HUES48 (cell line): ENCODE measurements at regions not wholly inside any gene's neighbourhood (a gene's known extent, or its start where the extent isn't known, plus 50 kb on each side); places are given as distances from the start of the nearest gene placed in this dataset.

ENCODE experiments used
- H3K27ac ChIP-seq: one replicate; pipeline ENCODE4 v1.7.0; 2013; ENCODE audit warnings: low read depth, low read length, inconsistent platforms
- H3K27me3 ChIP-seq: 2 replicates; pipeline ENCODE4 v1.6.1; 2013; ENCODE audit warnings: mild to moderate bottlenecking, low read length; ENCODE audit not compliant: control insufficient read depth, insufficient read depth
- H3K36me3 ChIP-seq: 2 replicates; pipeline ENCODE4 v1.6.1; 2013; ENCODE audit warnings: low read length; ENCODE audit not compliant: control insufficient read depth, insufficient read depth
- H3K4me1 ChIP-seq: 2 replicates; pipeline ENCODE4 v1.6.1; 2013; ENCODE audit warnings: mild to moderate bottlenecking, low read length; ENCODE audit not compliant: control insufficient read depth, insufficient read depth
- H3K4me3 ChIP-seq: 2 replicates; pipeline ENCODE4 v1.5.1; 2013; ENCODE audit warnings: mild to moderate bottlenecking, low read depth, low read length
- H3K9ac ChIP-seq: 2 replicates; pipeline ENCODE4 v1.6.1; 2013; ENCODE audit warnings: mild to moderate bottlenecking, low read depth, low read length, moderate library complexity
- H3K9me3 ChIP-seq: 2 replicates; pipeline ENCODE4 v1.6.1; 2013; ENCODE audit warnings: low read length; ENCODE audit not compliant: control insufficient read depth, insufficient read depth

DNA sequence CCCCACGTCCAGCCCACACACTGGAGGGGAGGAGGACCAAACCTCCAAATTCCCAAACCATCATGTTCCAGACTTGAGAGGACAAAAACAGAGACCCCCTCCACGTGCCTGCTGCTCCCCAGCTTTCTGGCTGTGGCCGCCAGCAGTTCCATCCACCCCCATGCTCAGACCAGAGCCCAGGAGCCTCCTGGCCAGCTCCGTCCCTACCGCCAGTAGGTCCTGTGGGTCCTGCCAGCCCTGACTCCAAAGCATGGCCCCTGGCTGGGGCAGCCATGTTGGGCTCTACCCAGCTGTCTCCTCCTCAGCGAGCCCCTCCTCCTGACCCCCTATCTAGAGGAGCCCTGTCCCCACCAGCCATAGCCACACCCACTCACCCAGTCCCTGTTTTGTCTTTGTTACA, 227.3 kb upstream of the RTL1 start:
- Histone ChIP-seq H3K27ac (no peak overlapping the region), H3K27me3 (no peaks in the 10 kb centered on the region), H3K36me3 (no peaks in the 10 kb centered on the region), H3K9me3 (no peaks in the 10 kb centered on the region), H3K9ac (no peak overlapping the region), H3K4me3 (no peak overlapping the region), H3K4me1 (no peaks in the 10 kb centered on the region)

DNA sequence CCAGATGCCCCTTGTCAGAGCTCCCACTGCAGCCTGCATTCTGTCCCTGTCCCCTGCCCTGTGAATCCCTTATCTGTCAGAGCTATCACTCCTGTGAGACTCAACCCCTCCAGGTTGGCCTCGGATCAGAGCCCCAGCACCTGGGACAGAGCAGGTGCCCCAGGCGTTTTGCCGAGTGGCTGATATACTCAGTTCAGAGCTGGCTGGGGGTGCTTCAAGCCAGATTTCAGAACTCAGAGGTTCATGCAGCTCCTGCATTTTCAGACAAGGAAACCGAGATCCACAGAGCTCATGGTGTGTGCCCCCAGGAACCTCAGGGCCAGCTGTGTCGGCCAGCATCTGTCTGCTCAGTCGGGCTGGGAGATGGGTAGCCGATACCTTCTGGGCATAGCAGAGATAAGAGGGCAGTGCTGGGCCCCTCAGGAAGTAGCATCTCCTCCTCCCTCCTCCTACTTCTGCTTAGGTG, 228.0 kb upstream of the RTL1 start:
- Histone ChIP-seq H3K36me3 (no peaks in the 10 kb centered on the region), H3K9me3 (no peaks in the 10 kb centered on the region), H3K4me3 (no peak overlapping the region), H3K27ac (no peak overlapping the region), H3K27me3 (no peaks in the 10 kb centered on the region), H3K9ac (no peak overlapping the region), H3K4me1 (no peaks in the 10 kb centered on the region)

DNA sequence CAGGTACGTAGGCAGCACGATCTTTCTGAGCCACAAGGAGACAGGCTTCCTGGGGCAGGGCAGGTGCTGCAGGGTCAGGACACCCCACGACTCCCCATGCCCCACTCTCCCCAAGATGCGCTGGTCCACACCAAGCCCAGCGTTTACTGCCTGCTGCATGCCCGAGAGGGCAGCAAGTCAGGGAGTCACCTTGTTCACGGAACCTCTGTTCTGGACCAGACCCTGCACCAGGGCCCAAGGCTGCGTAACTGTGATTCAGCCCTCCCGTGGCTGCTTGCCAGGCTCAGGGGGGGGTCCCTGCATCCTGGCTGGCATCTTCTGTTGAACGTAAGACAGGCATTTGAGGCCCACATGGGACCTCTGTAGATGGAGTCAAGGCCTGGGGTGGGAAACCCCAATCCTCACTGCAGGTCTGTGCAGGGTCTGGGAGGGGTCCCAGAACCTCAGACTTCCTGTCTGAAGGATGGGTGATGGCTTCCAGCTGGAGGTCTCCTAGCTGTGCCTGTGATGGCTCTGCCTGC, 228.6 kb upstream of the RTL1 start:
- Histone ChIP-seq H3K4me1 (no peaks in the 10 kb centered on the region), H3K36me3 (no peaks in the 10 kb centered on the region), H3K27me3 (no peaks in the 10 kb centered on the region), H3K4me3 (no peak overlapping the region), H3K9ac (no peak overlapping the region), H3K9me3 (no peaks in the 10 kb centered on the region), H3K27ac (no peak overlapping the region)

DNA sequence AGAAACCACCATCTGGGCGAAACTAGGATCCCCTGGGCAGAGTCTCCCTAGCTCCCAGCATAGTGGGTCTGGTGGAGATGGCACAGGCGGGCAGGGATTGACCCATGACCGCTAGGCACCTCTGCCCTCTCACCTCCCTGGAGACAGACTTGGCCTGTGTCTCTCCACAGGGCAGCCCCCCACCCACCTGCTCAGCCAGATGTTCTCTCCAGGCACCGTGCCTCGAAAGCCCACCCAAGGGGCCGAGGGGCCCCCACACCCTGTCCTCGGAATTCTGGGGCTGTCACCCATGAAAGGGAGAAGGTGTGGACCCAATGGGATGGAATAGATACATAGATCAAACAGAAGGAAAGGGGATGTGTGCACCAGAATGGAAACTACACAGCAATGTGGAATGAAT, 229.1 kb upstream of the RTL1 start:
- H3K27ac ChIP-seq, result no peak overlapping the region
- no peak overlapping the region for H3K9ac ChIP-seq
- H3K4me3 ChIP-seq, result no peak overlapping the region

DNA sequence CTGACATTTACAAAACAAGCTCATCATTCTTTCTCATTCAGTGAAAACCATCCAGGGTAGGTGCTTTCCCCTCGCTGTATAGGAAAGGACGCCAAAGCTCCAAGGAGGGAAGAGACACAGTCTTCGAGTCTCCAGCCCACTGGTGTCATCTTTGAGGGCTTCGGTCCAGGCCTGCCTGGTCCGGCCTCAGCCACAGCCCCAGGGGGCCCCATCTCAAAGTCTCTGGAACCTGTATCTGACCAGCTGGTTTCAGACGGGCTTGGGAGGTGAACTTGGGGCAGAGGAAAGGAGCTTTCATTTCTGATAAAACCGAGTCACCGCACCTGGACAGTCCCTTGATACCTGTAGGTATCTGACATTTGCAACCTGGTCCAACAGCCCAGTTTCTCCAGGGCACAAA, 229.5 kb upstream of the RTL1 start:
- no peak overlapping the region for H3K9ac ChIP-seq
- no peaks in the 10 kb centered on the region for H3K9me3 ChIP-seq
- no peaks in the 10 kb centered on the region for H3K27me3 ChIP-seq
- H3K4me3 ChIP-seq, result no peak overlapping the region
- no peaks in the 10 kb centered on the region for H3K36me3 ChIP-seq
- no peaks in the 10 kb centered on the region for H3K4me1 ChIP-seq
- no peak overlapping the region for H3K27ac ChIP-seq

More for the DNA sequence above, 229.1 kb upstream of the RTL1 start:
- no peaks in the 10 kb centered on the region for H3K9me3 ChIP-seq
- H3K27me3 ChIP-seq, result no peaks in the 10 kb centered on the region
- H3K4me1 ChIP-seq, result no peaks in the 10 kb centered on the region
- H3K36me3 ChIP-seq, result no peaks in the 10 kb centered on the region

DNA sequence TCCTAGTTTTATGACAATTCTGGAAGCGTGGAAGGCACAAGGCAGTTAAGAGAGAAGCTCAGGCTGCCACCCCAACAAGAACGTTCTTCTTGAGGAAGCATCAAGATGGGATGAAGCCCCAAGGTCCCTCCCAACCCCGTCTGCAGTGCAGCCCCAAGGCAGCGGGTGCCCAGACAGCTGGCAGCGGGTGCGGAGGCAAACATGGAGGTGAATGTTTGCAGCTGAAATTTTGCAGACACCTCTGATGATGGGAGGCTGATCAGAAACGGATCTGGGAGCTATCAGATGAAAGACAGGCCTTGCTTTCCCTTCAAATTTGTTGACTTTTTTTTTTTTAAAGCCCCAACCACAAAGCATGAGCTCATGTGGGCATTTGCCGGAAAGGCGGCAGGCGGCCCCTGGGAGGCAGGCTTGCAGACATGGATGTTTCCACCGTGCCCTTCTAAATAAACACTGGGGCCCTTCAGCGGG, 230.7 kb upstream of the RTL1 start:
- Histone ChIP-seq H3K4me3 (no peak overlapping the region), H3K27ac (no peak overlapping the region), H3K36me3 (no peaks in the 10 kb centered on the region), H3K9ac (no peak overlapping the region), H3K9me3 (no peaks in the 10 kb centered on the region), H3K27me3 (no peaks in the 10 kb centered on the region), H3K4me1 (no peaks in the 10 kb centered on the region)

DNA sequence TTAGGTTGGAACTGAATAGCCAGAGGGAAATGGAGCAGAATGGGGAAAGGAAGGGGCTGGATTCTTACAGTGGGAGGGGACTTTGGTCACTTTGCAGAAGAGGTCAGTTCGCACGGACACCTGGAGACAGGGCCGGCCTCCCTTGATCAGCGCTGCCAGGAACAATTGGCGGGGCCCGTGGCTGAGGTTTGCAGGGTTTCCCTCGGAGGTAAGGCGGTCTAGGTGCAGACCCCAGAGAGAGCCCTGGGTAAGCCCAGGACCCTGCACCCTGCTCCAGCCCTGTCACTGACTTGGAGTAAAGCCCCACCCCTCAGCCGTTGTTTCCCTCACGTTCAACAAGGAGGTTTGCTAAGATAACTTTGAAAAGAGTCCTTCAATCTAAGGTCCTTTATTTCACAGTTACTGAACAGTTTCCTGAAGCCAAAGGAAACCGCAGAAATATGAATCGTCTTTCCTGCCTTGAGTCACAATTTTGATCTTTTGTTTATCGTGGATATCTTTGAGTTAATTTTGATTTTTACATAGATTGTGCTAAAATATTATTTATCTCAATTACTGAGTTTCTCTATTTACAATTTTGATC, 231.4 kb upstream of the RTL1 start:
- H3K4me3 ChIP-seq, result no peak overlapping the region
- no peaks in the 10 kb centered on the region for H3K36me3 ChIP-seq
- no peak overlapping the region for H3K9ac ChIP-seq
- no peaks in the 10 kb centered on the region for H3K27me3 ChIP-seq
- H3K4me1 ChIP-seq, result no peaks in the 10 kb centered on the region
- H3K9me3 ChIP-seq, result no peaks in the 10 kb centered on the region
- no peak overlapping the region for H3K27ac ChIP-seq

DNA sequence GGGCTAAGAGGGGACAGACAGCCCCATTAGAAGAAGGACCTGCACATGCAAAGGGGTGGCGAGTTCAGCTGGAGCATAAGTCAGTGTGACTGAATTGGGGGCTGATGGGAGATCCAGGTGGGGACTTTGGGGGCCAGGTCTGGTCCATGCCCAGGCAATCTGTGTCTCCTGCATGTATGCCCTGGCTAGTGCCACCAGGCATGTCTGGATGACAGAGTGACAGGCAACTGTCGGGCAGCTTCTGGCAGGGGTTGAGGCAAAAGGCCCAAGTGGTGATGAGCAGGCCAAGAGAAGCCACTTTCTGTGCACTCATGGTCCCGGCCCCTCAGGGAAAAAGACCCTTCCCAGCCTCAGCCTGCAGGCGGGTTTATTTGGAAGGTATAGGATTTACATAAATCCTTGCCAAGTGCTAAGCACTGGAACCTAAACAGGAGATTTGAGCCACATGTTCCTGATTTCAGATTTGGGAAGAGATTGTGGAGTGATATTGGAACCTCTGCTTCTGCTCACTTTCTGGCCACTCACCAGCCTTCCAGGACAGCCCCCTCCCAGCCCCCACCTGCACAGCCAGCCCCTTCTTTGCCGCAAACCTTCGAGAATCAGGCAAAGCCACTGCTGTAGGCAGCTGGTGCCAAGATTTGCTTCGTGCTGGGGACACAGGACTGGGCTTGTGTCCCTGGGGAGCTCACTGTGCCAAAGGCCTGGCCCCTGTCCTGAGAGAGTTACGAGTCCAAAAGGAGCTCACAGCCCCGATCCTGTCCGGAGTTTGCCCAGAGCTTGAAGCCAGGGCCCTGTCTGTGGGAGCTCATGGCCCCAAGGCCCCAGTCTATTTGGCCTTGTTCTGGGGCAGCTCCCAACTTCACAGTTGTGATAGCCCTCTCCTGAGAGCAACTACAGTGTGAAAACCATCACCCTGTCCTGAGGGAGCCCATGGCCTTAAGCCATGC, 232.5 kb upstream of the RTL1 start:
- Histone ChIP-seq H3K9me3 (peaks cover 5% of the 10 kb centered on the region), H3K27me3 (no peaks in the 10 kb centered on the region), H3K27ac (no peak overlapping the region), H3K4me3 (no peak overlapping the region), H3K4me1 (no peaks in the 10 kb centered on the region), H3K9ac (no peak overlapping the region), H3K36me3 (no peaks in the 10 kb centered on the region)

DNA sequence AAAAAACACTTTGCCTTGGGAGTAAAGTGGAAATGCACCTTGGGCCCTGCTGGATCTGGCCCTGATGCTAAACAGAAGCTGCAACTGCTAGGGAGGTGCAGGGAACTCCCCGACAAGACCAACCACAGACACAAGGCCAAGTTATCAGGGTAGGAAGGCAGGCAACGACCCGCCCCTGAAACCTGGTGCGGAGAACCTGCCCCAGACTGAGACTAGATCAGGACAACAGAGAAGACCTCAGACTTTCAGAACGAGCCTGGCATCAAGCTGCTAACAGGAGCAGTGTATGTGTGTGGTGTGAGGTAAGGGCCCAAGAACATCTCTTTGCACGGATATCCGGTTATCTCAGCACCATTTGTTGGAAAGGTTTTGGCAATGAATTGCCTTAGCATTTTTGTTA, 233.7 kb upstream of the RTL1 start:
- Histone ChIP-seq H3K4me1 (no peaks in the 10 kb centered on the region), H3K27me3 (no peaks in the 10 kb centered on the region), H3K36me3 (no peaks in the 10 kb centered on the region), H3K27ac (no peak overlapping the region), H3K4me3 (no peak overlapping the region), H3K9ac (no peak overlapping the region), H3K9me3 (peaks cover 15% of the 10 kb centered on the region)

DNA sequence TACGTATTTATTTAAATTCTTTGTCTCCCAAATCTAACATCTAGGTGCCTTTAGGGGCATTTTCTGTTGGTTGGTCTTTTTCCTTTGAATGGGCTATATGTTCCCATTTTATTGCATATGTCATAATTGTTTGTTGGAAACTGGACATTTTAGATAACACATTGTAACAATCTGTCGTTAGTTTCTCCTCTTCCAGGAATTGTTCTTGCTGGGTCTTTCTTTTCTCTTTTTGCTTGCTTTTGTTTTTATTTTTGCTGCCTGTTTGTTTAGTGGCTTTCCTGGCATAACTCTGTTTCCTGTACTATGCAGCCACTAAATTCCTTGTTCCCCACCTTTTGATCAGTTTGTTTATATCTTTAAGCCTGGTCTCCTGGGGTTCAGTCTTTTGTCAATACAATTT, 244.3 kb upstream of the RTL1 start:
- Histone ChIP-seq H3K4me1 (peaks cover 15% of the 10 kb centered on the region; the same call in 1 of the 2 replicates), H3K27me3 (peaks cover 3% of the 10 kb centered on the region; the same call in 1 of the 2 replicates), H3K36me3 (no peaks in the 10 kb centered on the region), H3K9me3 (no peaks in the 10 kb centered on the region), H3K4me3 (no peak overlapping the region), H3K27ac (no peak overlapping the region), H3K9ac (no peak overlapping the region)
